ENCODE measurements at regions not wholly inside any gene's neighbourhood (a gene's known extent, or its start where the extent isn't known, plus 50 kb on each side); places are given as distances from the start of the nearest gene placed in this dataset.

- CTCF ChIA-PET = no interaction called here
- Mint-ChIP-seq H3K27me3 (ENCODE audit: insufficient read depth, unreplicated experiment) (peaks cover 21% of the 10 kb centered on the region), H3K4me3 (ENCODE audit: unreplicated experiment) (no peak overlapping the region), H3K27ac (ENCODE audit: unreplicated experiment) (no peak overlapping the region), H3K9me3 (ENCODE audit: unreplicated experiment) (no peaks in the 10 kb centered on the region), H3K36me3 (ENCODE audit: insufficient read depth, unreplicated experiment) (no peaks in the 10 kb centered on the region), H3K4me1 (ENCODE audit: low read depth, unreplicated experiment) (no peaks in the 10 kb centered on the region)
- H3K4me1 ChIP-seq = no peaks in the 10 kb centered on the region
- no peaks in the 10 kb centered on the region for H3K9me3 ChIP-seq
- no TSS peak for BruUV-seq (replicated peaks)
- intact Hi-C loops (cut with micrococcal nuclease; ENCODE audit: unreplicated experiment) = no loop called here
- H3K36me3 ChIP-seq (ENCODE audit: control insufficient read depth, insufficient read depth, low read length) = no peaks in the 10 kb centered on the region
- POLR2A ChIA-PET = no interaction called here
- TF ChIP-seq CTCF (IDR thresholded peaks at IDR 0.05; ENCODE audit: insufficient read depth in 1 of 2, low read depth in 1 of 2, low read length in 1 of 2, severe bottlenecking in 1 of 2, unreplicated experiment in 1 of 2) = no peak
- H3K27me3 ChIP-seq (replicated peaks; ENCODE audit: control insufficient read depth, insufficient read depth, low read length) = no peaks in the 10 kb centered on the region
- no peak overlapping the region for H3K4me3 ChIP-seq (ENCODE audit: low read depth, low read length)
- DNase-seq = no peak
These were observed 81.4 kb upstream of the KIAA1217 start for GRCh38 chr10:24127516-24127915.

DNA sequence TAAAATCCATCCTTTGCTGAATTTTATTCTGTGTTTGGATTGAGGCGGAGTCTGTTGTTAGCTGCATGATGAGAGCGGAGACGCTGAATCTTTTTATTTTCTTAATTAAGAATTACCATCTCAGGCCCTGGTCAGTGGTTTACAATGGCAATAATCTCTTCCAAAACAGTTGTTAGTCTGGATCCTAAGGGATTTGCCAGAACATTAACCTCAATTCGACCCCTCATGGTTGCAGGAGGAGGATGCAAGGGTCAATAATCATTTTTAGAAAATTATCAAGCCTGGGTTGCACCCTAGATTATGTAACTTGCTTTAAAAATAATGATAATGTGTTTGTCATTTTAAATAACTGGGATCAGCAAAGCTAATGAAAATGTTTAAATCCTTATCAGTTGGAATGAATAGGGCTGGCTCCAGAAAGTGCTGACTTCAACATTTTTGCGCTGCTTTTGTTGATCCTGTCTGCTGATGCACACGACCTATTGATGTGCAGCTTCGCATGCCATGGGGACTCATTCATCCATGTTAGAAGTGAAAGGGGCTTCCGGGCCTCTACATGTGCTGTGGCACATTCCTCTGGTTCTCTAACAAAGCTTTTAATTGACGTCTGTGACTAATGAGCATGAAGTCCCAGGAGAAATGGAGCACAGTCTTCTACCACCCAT lies 80.7 kb upstream of the KIAA1217 start:
- Mint-ChIP-seq H3K4me3 (ENCODE audit: unreplicated experiment) (no peak overlapping the region), H3K36me3 (ENCODE audit: insufficient read depth, unreplicated experiment) (no peaks in the 10 kb centered on the region), H3K27ac (ENCODE audit: unreplicated experiment) (no peak overlapping the region), H3K27me3 (ENCODE audit: insufficient read depth, unreplicated experiment) (peaks cover 23% of the 10 kb centered on the region), H3K9me3 (ENCODE audit: unreplicated experiment) (no peaks in the 10 kb centered on the region), H3K4me1 (ENCODE audit: low read depth, unreplicated experiment) (no peaks in the 10 kb centered on the region)
- H3K4me1 ChIP-seq = no peaks in the 10 kb centered on the region
- ChIA-PET CTCF (no interaction called here), POLR2A (no interaction called here)
- no peak overlapping the region for H3K4me3 ChIP-seq (ENCODE audit: low read depth, low read length)
- DNase-seq = no peak
- no peaks in the 10 kb centered on the region for H3K36me3 ChIP-seq (ENCODE audit: control insufficient read depth, insufficient read depth, low read length)
- intact Hi-C loops (cut with micrococcal nuclease; ENCODE audit: unreplicated experiment) = no loop called here
- no peaks in the 10 kb centered on the region for H3K9me3 ChIP-seq
- no peak for TF ChIP-seq CTCF (IDR thresholded peaks at IDR 0.05; ENCODE audit: insufficient read depth in 1 of 2, low read depth in 1 of 2, low read length in 1 of 2, severe bottlenecking in 1 of 2, unreplicated experiment in 1 of 2)
- H3K27me3 ChIP-seq (replicated peaks; ENCODE audit: control insufficient read depth, insufficient read depth, low read length) = no peaks in the 10 kb centered on the region
- BruUV-seq (replicated peaks) = no TSS peak

DNA sequence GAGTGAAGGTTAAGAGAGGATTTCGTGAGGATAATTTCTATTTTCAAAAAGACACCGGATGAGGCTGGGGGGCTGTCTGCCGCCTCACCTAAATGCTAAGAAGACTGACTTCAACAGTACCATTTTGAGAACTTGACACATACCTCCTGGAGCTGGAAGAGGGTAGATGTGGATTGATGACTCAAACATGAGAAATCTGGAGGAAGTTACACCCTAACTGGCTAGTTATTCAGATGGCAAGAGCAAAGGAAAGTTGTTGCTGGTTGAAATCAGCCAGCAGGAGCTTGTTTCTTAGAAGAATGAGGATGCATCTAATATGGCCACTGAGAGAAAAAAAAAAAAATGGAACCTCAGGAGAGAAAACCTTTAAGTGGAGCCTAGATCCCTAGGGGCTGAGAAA lies 76.2 kb upstream of the KIAA1217 start:
- no peaks in the 10 kb centered on the region for H3K4me1 Mint-ChIP-seq (ENCODE audit: low read depth, unreplicated experiment)
- intact Hi-C loops (cut with micrococcal nuclease; ENCODE audit: unreplicated experiment) = no loop called here
- ChIA-PET CTCF (no interaction called here), POLR2A (no interaction called here)
- H3K36me3 Mint-ChIP-seq (ENCODE audit: insufficient read depth, unreplicated experiment) = no peaks in the 10 kb centered on the region
- no peak for DNase-seq
- no peaks in the 10 kb centered on the region for H3K9me3 Mint-ChIP-seq (ENCODE audit: unreplicated experiment)
- H3K27me3 Mint-ChIP-seq (ENCODE audit: insufficient read depth, unreplicated experiment) = peaks cover 22% of the 10 kb centered on the region
- TF ChIP-seq CTCF (IDR thresholded peaks at IDR 0.05; ENCODE audit: insufficient read depth in 1 of 2, low read depth in 1 of 2, low read length in 1 of 2, severe bottlenecking in 1 of 2, unreplicated experiment in 1 of 2) = no peak
- no peaks in the 10 kb centered on the region for H3K36me3 ChIP-seq (ENCODE audit: control insufficient read depth, insufficient read depth, low read length)
- H3K27ac Mint-ChIP-seq (ENCODE audit: unreplicated experiment) = no peak overlapping the region
- BruUV-seq (replicated peaks) = no TSS peak
- H3K4me1 ChIP-seq = no peaks in the 10 kb centered on the region
- no peak overlapping the region for H3K4me3 Mint-ChIP-seq (ENCODE audit: unreplicated experiment)
- no peaks in the 10 kb centered on the region for H3K9me3 ChIP-seq
- H3K27me3 ChIP-seq (replicated peaks; ENCODE audit: control insufficient read depth, insufficient read depth, low read length) = peaks cover 2% of the 10 kb centered on the region
- H3K4me3 ChIP-seq (ENCODE audit: low read depth, low read length) = no peak overlapping the region

Data from Caco-2 (cell line).